Activated T-cell treated with anti-CD3 and anti-CD28 coated beads, Interleukin-2, amount 50 U/mL, for 4 hours (primary cell): ENCODE measurements at regions not wholly inside any gene's neighbourhood (a gene's known extent, or its start where the extent isn't known, plus 50 kb on each side); places are given as distances from the start of the nearest gene placed in this dataset.
"Not testable (repeated sequence)": the region's sequence is repeated elsewhere in the genome, so short reads cannot be mapped to it uniquely, and the experiment has no call there.

Experiments
- ATAC-seq, 2 donors: fragments of 200-7000 bp; cut with Tn5 transposase; one replicate each; pipeline ENCODE4 v1.10.0; 2021
- DNase-seq: peaks from one replicate; pipeline ENCODE4 v3.0.0-alpha.2; 2020
- H3K27me3 Mint-ChIP-seq: one replicate; pipeline ENCODE4 v1.8.0; 2021; ENCODE audit warnings: low read depth, mixed read lengths
- H3K36me3 Mint-ChIP-seq: one replicate; pipeline ENCODE4 v1.8.0; 2022; ENCODE audit warnings: mixed read lengths; ENCODE audit not compliant: insufficient read depth
- H3K4me1 Mint-ChIP-seq: one replicate; pipeline ENCODE4 v1.8.0; 2021; ENCODE audit warnings: low read depth, mixed read lengths
- H3K4me3 Mint-ChIP-seq: one replicate; pipeline ENCODE4 v1.8.0; 2021; ENCODE audit warnings: mild to moderate bottlenecking, moderate library complexity, mixed read lengths
- H3K9me3 Mint-ChIP-seq: one replicate; pipeline ENCODE4 v1.8.0; 2021; ENCODE audit warnings: mixed read lengths

- not testable (repeated sequence) for H3K4me3 Mint-ChIP-seq, ATAC-seq, H3K27me3 Mint-ChIP-seq
These were observed 151.8 kb downstream of the NPIPA7 start for GRCh38 chr16:16530744-16531143.

GRCh38 chr16:16535565-16535964 lies 156.6 kb downstream of the NPIPA7 start:
- H3K4me1 Mint-ChIP-seq, ATAC-seq, H3K27me3 Mint-ChIP-seq, H3K4me3 Mint-ChIP-seq, H3K36me3 Mint-ChIP-seq, H3K9me3 Mint-ChIP-seq, DNase-seq: not testable (repeated sequence)

More at GRCh38 chr16:16530744-16531143, 151.8 kb downstream of the NPIPA7 start:
- DNase-seq, H3K36me3 Mint-ChIP-seq, H3K4me1 Mint-ChIP-seq, H3K9me3 Mint-ChIP-seq: not testable (repeated sequence)

GRCh38 chr16:16536151-16536550 lies 157.2 kb downstream of the NPIPA7 start:
- H3K4me3 Mint-ChIP-seq, H3K4me1 Mint-ChIP-seq, H3K36me3 Mint-ChIP-seq, ATAC-seq, DNase-seq, H3K9me3 Mint-ChIP-seq, H3K27me3 Mint-ChIP-seq: not testable (repeated sequence)

- H3K27me3 Mint-ChIP-seq, H3K4me3 Mint-ChIP-seq, DNase-seq, H3K4me1 Mint-ChIP-seq, H3K9me3 Mint-ChIP-seq, ATAC-seq, H3K36me3 Mint-ChIP-seq: not testable (repeated sequence)
These were observed 170.8 kb downstream of the NPIPA7 start for GRCh38 chr16:16549710-16550109.

GRCh38 chr16:16550824-16551223 lies 171.9 kb downstream of the NPIPA7 start:
- H3K27me3 Mint-ChIP-seq, H3K4me1 Mint-ChIP-seq: not testable (repeated sequence)

GRCh38 chr16:16552819-16553340 lies 173.9 kb downstream of the NPIPA7 start:
- H3K4me3 Mint-ChIP-seq, H3K4me1 Mint-ChIP-seq, H3K36me3 Mint-ChIP-seq, H3K9me3 Mint-ChIP-seq, ATAC-seq, H3K27me3 Mint-ChIP-seq, DNase-seq: not testable (repeated sequence)

More at GRCh38 chr16:16550824-16551223, 171.9 kb downstream of the NPIPA7 start:
- not testable (repeated sequence) for H3K36me3 Mint-ChIP-seq, ATAC-seq, DNase-seq, H3K9me3 Mint-ChIP-seq, H3K4me3 Mint-ChIP-seq

- not testable (repeated sequence) for H3K9me3 Mint-ChIP-seq, H3K4me3 Mint-ChIP-seq
These were observed 180.3 kb downstream of the NPIPA7 start for GRCh38 chr16:16559179-16559740.

GRCh38 chr16:16561532-16561931 lies 182.6 kb downstream of the NPIPA7 start:
- not testable (repeated sequence) for H3K27me3 Mint-ChIP-seq, DNase-seq, H3K36me3 Mint-ChIP-seq, ATAC-seq, H3K4me1 Mint-ChIP-seq, H3K4me3 Mint-ChIP-seq, H3K9me3 Mint-ChIP-seq

More at GRCh38 chr16:16559179-16559740, 180.3 kb downstream of the NPIPA7 start:
- not testable (repeated sequence) for H3K27me3 Mint-ChIP-seq, H3K4me1 Mint-ChIP-seq, DNase-seq, H3K36me3 Mint-ChIP-seq, ATAC-seq

GRCh38 chr16:16563962-16564361 lies 185.0 kb downstream of the NPIPA7 start:
- not testable (repeated sequence) for H3K9me3 Mint-ChIP-seq, DNase-seq, H3K36me3 Mint-ChIP-seq, H3K4me3 Mint-ChIP-seq, H3K27me3 Mint-ChIP-seq, H3K4me1 Mint-ChIP-seq, ATAC-seq

- DNase-seq, H3K4me1 Mint-ChIP-seq, ATAC-seq, H3K27me3 Mint-ChIP-seq, H3K9me3 Mint-ChIP-seq, H3K36me3 Mint-ChIP-seq, H3K4me3 Mint-ChIP-seq: not testable (repeated sequence)
These were observed 186.4 kb downstream of the NPIPA7 start for GRCh38 chr16:16565326-16565725.

- not testable (repeated sequence) for H3K4me1 Mint-ChIP-seq, DNase-seq, H3K9me3 Mint-ChIP-seq, ATAC-seq, H3K36me3 Mint-ChIP-seq, H3K27me3 Mint-ChIP-seq, H3K4me3 Mint-ChIP-seq
These were observed 191.1 kb downstream of the NPIPA7 start for GRCh38 chr16:16570055-16570454.

- not testable (repeated sequence) for H3K27me3 Mint-ChIP-seq, H3K4me1 Mint-ChIP-seq, H3K9me3 Mint-ChIP-seq, DNase-seq, ATAC-seq, H3K4me3 Mint-ChIP-seq, H3K36me3 Mint-ChIP-seq
These were observed 191.9 kb downstream of the NPIPA7 start for GRCh38 chr16:16570874-16571273.

GRCh38 chr16:16572130-16572774 lies 193.3 kb downstream of the NPIPA7 start:
- peak in 1 of 2 donors; percentile 30 for ATAC-seq
- DNase-seq, H3K27me3 Mint-ChIP-seq, H3K4me1 Mint-ChIP-seq, H3K4me3 Mint-ChIP-seq, H3K36me3 Mint-ChIP-seq, H3K9me3 Mint-ChIP-seq: not testable (repeated sequence)

- not testable (repeated sequence) for H3K36me3 Mint-ChIP-seq, H3K9me3 Mint-ChIP-seq, H3K4me1 Mint-ChIP-seq, ATAC-seq, H3K27me3 Mint-ChIP-seq, DNase-seq, H3K4me3 Mint-ChIP-seq
These were observed 198.1 kb downstream of the NPIPA7 start for GRCh38 chr16:16577062-16577461.

- H3K4me1 Mint-ChIP-seq: no peaks in the 10 kb centered on the region
- no peak for ATAC-seq
- no peak overlapping the region for H3K4me3 Mint-ChIP-seq
- H3K36me3 Mint-ChIP-seq: no peaks in the 10 kb centered on the region
- no peaks in the 10 kb centered on the region for H3K9me3 Mint-ChIP-seq
- H3K27me3 Mint-ChIP-seq: peaks cover 2% of the 10 kb centered on the region
- no peak for DNase-seq
These were observed 199.8 kb downstream of the NPIPA7 start for GRCh38 chr16:16578701-16579100.
